ENCODE measurements at regions not wholly inside any gene's neighbourhood (a gene's known extent, or its start where the extent isn't known, plus 50 kb on each side); places are given as distances from the start of the nearest gene placed in this dataset.
"Not testable (repeated sequence)": the region's sequence is repeated elsewhere in the genome, so short reads cannot be mapped to it uniquely, and the experiment has no call there.

GRCh38 chr1:101122452-101123166 is 97.0 kb upstream of the DPH5 start:
- DNase-seq (ENCODE audit: low spot score) = no peak

GRCh38 chr1:101121975-101122374 is 96.4 kb upstream of the DPH5 start:
- no peak for DNase-seq (ENCODE audit: low spot score)

- DNase-seq (ENCODE audit: low spot score) = no peak
Measured at GRCh38 chr1:101121504-101121903, 95.9 kb upstream of the DPH5 start.

GRCh38 chr1:101120868-101121267 is 95.3 kb upstream of the DPH5 start:
- no peak for DNase-seq (ENCODE audit: low spot score)

GRCh38 chr1:101119289-101119688 is 93.7 kb upstream of the DPH5 start:
- DNase-seq (ENCODE audit: low spot score) = no peak

GRCh38 chr1:101116006-101116405 is 90.4 kb upstream of the DPH5 start:
- DNase-seq (ENCODE audit: low spot score) = no peak

GRCh38 chr1:101115112-101115511 is 89.5 kb upstream of the DPH5 start:
- no peak for DNase-seq (ENCODE audit: low spot score)

- not testable (repeated sequence) for DNase-seq (ENCODE audit: low spot score)
Measured at GRCh38 chr1:101114128-101114527, 88.5 kb upstream of the DPH5 start.

GRCh38 chr1:101112051-101112780 is 86.6 kb upstream of the DPH5 start:
- peak; percentile 21 for DNase-seq (ENCODE audit: low spot score)

- DNase-seq (ENCODE audit: low spot score) = no peak
Measured at GRCh38 chr1:101111461-101111860, 85.9 kb upstream of the DPH5 start.

- no peak for DNase-seq (ENCODE audit: low spot score)
Measured at GRCh38 chr1:101109791-101110190, 84.2 kb upstream of the DPH5 start.

GRCh38 chr1:101108111-101108500 is 82.5 kb upstream of the DPH5 start:
- no peak for DNase-seq (ENCODE audit: low spot score)

GRCh38 chr1:101107496-101108110 is 82.0 kb upstream of the DPH5 start:
- DNase-seq (ENCODE audit: low spot score) = no peak

- peak; percentile 28 for DNase-seq (ENCODE audit: low spot score)
Measured at GRCh38 chr1:101105877-101106276, 80.3 kb upstream of the DPH5 start.

- DNase-seq (ENCODE audit: low spot score) = no peak
Measured at GRCh38 chr1:101102426-101103156, 77.0 kb upstream of the DPH5 start.

GRCh38 chr1:101101360-101101759 is 75.8 kb upstream of the DPH5 start:
- DNase-seq (ENCODE audit: low spot score) = no peak

- no peak for DNase-seq (ENCODE audit: low spot score)
Measured at GRCh38 chr1:101100674-101101073, 75.1 kb upstream of the DPH5 start.

- no peak for DNase-seq (ENCODE audit: low spot score)
Measured at GRCh38 chr1:101098907-101099306, 73.3 kb upstream of the DPH5 start.

- DNase-seq (ENCODE audit: low spot score) = no peak
Measured at GRCh38 chr1:101098327-101098726, 72.7 kb upstream of the DPH5 start.

- DNase-seq (ENCODE audit: low spot score) = no peak
Measured at GRCh38 chr1:101089613-101090338, 64.2 kb upstream of the DPH5 start.

GRCh38 chr1:101088431-101088830 is 62.8 kb upstream of the DPH5 start:
- DNase-seq (ENCODE audit: low spot score) = no peak

GRCh38 chr1:101086783-101087182 is 61.2 kb upstream of the DPH5 start:
- DNase-seq (ENCODE audit: low spot score) = no peak
